Stimulated activated CD8-positive, alpha-beta memory T cell treated with anti-CD3 and anti-CD28 coated beads, Interleukin-12 subunit alpha, Interleukin-12 subunit beta, amount 100 ng/mL, for 24 hours (primary cell): ENCODE measurements at regions not wholly inside any gene's neighbourhood (a gene's known extent, or its start where the extent isn't known, plus 50 kb on each side); places are given as distances from the start of the nearest gene placed in this dataset.
"Not testable (repeated sequence)": the region's sequence is repeated elsewhere in the genome, so short reads cannot be mapped to it uniquely, and the experiment has no call there.

ENCODE experiments used
- DNase-seq: peaks from one replicate; pipeline ENCODE4 v3.0.0-alpha.2; 2020; ENCODE audit errors: extremely low read depth

GRCh38 chr3:106345353-106346027 is 476.7 kb upstream of the CBLB start:
- DNase-seq = no peak

GRCh38 chr3:106347350-106347749 is 478.5 kb upstream of the CBLB start:
- DNase-seq = no peak

- DNase-seq = no peak
Observed at GRCh38 chr3:106348139-106348690, 479.4 kb upstream of the CBLB start.

- DNase-seq = no peak
Observed at GRCh38 chr3:106349191-106349881, 480.5 kb upstream of the CBLB start.

- no peak for DNase-seq
Observed at GRCh38 chr3:106355873-106356272, 487.1 kb upstream of the CBLB start.

- DNase-seq = no peak
Observed at GRCh38 chr3:106359692-106360091, 490.9 kb upstream of the CBLB start.

GRCh38 chr3:106360901-106361300 is 492.1 kb upstream of the CBLB start:
- not testable (repeated sequence) for DNase-seq

- DNase-seq = no peak
Observed at GRCh38 chr3:106364477-106364876, 495.7 kb upstream of the CBLB start.

- DNase-seq = no peak
Observed at GRCh38 chr3:106365061-106365691, 496.4 kb upstream of the CBLB start.

GRCh38 chr3:106366352-106366751 is 497.5 kb upstream of the CBLB start:
- DNase-seq = no peak

- no peak for DNase-seq
Observed at GRCh38 chr3:106367496-106367895, 498.7 kb upstream of the CBLB start.

GRCh38 chr3:106371221-106371970 is 502.6 kb upstream of the CBLB start:
- DNase-seq = no peak

- no peak for DNase-seq
Observed at GRCh38 chr3:106371971-106372805, 503.4 kb upstream of the CBLB start.

GRCh38 chr3:106372806-106373190 is 504.0 kb upstream of the CBLB start:
- DNase-seq = no peak

- no peak for DNase-seq
Observed at GRCh38 chr3:106376016-106376570, 507.3 kb upstream of the CBLB start.

- no peak for DNase-seq
Observed at GRCh38 chr3:106379251-106379750, 510.5 kb upstream of the CBLB start.

GRCh38 chr3:106380232-106380631 is 511.4 kb upstream of the CBLB start:
- DNase-seq = no peak

GRCh38 chr3:106381286-106381938 is 512.6 kb upstream of the CBLB start:
- DNase-seq = no peak

- DNase-seq = no peak
Observed at GRCh38 chr3:106381939-106382335, 513.1 kb upstream of the CBLB start.

- DNase-seq = no peak
Observed at GRCh38 chr3:106386050-106386449, 517.2 kb upstream of the CBLB start.
